WERI-Rb-1 (cell line): ENCODE measurements at regions not wholly inside any gene's neighbourhood (a gene's known extent, or its start where the extent isn't known, plus 50 kb on each side); places are given as distances from the start of the nearest gene placed in this dataset.

Experiments
- DNase-seq: peaks from one replicate; pipeline ENCODE4 v3.0.0-alpha.2; 2020
- H3K27ac ChIP-seq: fragments of 250-450 bp; sonication (Bioruptor Pico); 2 replicates; pipeline ENCODE4 v1.5.1; 2020; ENCODE audit warnings: mild to moderate bottlenecking, moderate library complexity
- H3K27me3 ChIP-seq: fragments of 250-450 bp; sonication (Bioruptor Pico); 2 replicates; pipeline ENCODE4 v1.5.1; 2021; ENCODE audit warnings: mild to moderate bottlenecking, low read depth, moderate library complexity; ENCODE audit not compliant: insufficient read depth, severe bottlenecking
- H3K36me3 ChIP-seq: fragments of 250-450 bp; sonication (Bioruptor Pico); 2 replicates; pipeline ENCODE4 v1.5.1; 2020; ENCODE audit warnings: mild to moderate bottlenecking, moderate library complexity
- H3K4me3 ChIP-seq: 2 replicates; pipeline ENCODE4 v1.5.1; 2011; ENCODE audit warnings: low read depth, mild to moderate bottlenecking, control low read depth, low read length
- H3K9me3 ChIP-seq: fragments of 250-450 bp; sonication (Bioruptor Pico); 2 replicates; pipeline ENCODE4 v1.5.1; 2021; ENCODE audit warnings: mild to moderate bottlenecking, moderate library complexity; ENCODE audit not compliant: severe bottlenecking
- TF ChIP-seq, protein P1 (sequence below): IDR thresholded peaks from 2 replicates; pipeline ENCODE4 v1.5.1; 2011; ENCODE audit warnings: low read depth, mild to moderate bottlenecking, control low read depth, inconsistent platforms, low read length

DNA sequence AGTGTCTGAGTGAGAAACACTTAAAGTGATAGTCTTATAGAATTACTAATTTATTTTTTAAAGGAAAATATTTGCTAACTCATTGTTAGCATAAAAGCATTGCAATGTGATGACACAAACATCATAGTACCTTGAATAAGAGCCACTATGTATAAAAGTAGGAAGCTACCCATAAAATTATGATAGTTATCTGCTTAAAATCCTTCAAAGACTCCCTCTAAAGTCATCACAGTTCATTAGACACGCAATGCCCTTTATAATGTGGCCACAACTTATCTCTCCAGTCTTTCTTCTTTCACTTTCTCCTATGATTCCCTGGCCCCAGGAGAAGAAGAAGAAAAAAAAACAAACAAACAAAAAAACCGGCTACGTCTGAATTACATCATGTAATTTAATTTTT, 1144.0 kb upstream of the NUDT12 start:
- no peak for DNase-seq
- Histone ChIP-seq H3K36me3 (no peaks in the 10 kb centered on the region), H3K4me3 (no peak overlapping the region), H3K9me3 (no peaks in the 10 kb centered on the region), H3K27ac (no peak overlapping the region), H3K27me3 (no peaks in the 10 kb centered on the region)
- TF ChIP-seq, protein P1, sequence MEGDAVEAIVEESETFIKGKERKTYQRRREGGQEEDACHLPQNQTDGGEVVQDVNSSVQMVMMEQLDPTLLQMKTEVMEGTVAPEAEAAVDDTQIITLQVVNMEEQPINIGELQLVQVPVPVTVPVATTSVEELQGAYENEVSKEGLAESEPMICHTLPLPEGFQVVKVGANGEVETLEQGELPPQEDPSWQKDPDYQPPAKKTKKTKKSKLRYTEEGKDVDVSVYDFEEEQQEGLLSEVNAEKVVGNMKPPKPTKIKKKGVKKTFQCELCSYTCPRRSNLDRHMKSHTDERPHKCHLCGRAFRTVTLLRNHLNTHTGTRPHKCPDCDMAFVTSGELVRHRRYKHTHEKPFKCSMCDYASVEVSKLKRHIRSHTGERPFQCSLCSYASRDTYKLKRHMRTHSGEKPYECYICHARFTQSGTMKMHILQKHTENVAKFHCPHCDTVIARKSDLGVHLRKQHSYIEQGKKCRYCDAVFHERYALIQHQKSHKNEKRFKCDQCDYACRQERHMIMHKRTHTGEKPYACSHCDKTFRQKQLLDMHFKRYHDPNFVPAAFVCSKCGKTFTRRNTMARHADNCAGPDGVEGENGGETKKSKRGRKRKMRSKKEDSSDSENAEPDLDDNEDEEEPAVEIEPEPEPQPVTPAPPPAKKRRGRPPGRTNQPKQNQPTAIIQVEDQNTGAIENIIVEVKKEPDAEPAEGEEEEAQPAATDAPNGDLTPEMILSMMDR: no peak

DNA sequence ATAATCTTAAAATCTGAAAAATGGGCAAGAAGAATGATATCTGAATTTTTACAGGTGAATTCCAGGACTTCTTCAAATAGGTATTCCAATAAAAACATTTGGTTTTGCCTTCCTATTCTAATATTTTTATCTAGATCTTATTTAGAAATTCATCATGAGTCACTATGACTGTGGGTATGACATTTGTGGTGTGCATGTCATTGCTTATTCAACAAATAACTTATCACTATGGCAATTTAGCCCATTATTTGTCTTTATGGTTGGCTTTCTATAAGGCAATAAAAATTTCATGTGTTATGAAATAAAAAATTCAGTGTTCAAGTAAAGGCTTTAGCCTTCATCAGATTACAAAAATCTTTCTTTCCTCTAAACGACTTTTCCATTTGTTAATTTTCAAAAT, 1139.6 kb upstream of the NUDT12 start:
- no peak for DNase-seq
- Histone ChIP-seq H3K4me3 (no peak overlapping the region), H3K27ac (no peak overlapping the region), H3K9me3 (no peaks in the 10 kb centered on the region), H3K27me3 (no peaks in the 10 kb centered on the region), H3K36me3 (no peaks in the 10 kb centered on the region)
- TF ChIP-seq, protein P1: no peak

DNA sequence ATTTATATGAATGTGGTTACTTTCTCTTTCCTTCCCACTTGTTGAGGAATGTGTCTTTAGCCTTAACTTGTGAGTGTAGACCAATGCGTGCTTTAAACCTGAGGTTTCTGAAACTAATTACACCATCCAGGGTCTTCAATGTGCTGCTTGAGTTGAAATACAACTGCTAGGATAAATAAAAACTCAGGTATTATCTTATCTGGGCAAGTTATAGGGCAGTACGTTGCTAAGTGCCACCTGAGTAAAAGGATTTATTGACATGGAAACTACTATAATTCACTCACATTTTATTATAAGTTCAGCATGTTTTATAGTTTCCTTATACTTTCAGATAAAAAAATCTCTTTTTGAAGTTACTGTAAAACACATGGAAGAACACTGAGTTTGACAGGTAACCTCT, 1136.8 kb upstream of the NUDT12 start:
- no peaks in the 10 kb centered on the region for H3K27me3 ChIP-seq
- DNase-seq: no peak
- no peaks in the 10 kb centered on the region for H3K36me3 ChIP-seq
- no peak overlapping the region for H3K4me3 ChIP-seq
- no peak overlapping the region for H3K27ac ChIP-seq
- TF ChIP-seq, protein P1: no peak
- no peaks in the 10 kb centered on the region for H3K9me3 ChIP-seq

DNA sequence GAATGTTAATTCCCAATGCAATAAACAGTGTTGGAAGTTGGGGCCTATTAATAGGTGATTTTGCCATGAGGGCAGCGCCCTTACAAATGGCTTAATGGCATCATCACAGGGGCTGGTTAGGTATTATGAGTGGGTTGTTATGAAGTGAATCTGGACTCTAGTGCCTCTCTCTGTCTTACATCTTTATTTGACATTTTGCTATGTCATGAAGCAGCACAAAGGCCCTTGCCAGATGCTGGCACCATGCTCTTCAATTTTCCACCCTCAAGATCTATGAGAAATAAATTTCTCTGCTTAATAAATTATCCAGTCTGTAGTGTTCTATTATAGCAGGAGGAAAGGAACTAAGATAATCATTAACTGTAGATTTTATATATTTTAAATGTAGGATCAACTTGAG, 1098.7 kb upstream of the NUDT12 start:
- H3K36me3 ChIP-seq: no peaks in the 10 kb centered on the region
- H3K4me3 ChIP-seq: no peak overlapping the region
- H3K27me3 ChIP-seq: no peaks in the 10 kb centered on the region
- DNase-seq: no peak
- TF ChIP-seq, protein P1: no peak
- H3K27ac ChIP-seq: no peak overlapping the region
- no peaks in the 10 kb centered on the region for H3K9me3 ChIP-seq

DNA sequence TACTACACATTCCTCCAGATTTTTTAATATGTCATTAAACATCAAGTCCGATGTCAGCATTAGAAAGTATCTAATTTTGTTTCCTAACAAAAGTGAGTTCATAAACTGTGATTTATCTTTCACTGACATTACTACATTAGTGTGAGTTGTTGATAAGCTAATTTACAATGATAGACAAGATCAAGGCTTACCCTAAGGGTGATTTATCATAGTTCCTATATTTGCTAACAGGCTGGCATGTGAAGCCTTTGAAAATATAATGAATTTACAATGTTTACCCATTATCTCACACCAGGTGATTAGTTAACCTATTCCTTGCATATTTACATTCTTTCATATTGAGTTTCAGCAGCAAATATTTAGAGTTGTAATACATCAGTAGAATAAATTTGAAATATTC, 1096.9 kb upstream of the NUDT12 start:
- H3K4me3 ChIP-seq: no peak overlapping the region
- no peaks in the 10 kb centered on the region for H3K36me3 ChIP-seq
- H3K27ac ChIP-seq: no peak overlapping the region
- DNase-seq: no peak
- no peaks in the 10 kb centered on the region for H3K27me3 ChIP-seq
- TF ChIP-seq, protein P1: no peak
- H3K9me3 ChIP-seq: peaks cover 2% of the 10 kb centered on the region

DNA sequence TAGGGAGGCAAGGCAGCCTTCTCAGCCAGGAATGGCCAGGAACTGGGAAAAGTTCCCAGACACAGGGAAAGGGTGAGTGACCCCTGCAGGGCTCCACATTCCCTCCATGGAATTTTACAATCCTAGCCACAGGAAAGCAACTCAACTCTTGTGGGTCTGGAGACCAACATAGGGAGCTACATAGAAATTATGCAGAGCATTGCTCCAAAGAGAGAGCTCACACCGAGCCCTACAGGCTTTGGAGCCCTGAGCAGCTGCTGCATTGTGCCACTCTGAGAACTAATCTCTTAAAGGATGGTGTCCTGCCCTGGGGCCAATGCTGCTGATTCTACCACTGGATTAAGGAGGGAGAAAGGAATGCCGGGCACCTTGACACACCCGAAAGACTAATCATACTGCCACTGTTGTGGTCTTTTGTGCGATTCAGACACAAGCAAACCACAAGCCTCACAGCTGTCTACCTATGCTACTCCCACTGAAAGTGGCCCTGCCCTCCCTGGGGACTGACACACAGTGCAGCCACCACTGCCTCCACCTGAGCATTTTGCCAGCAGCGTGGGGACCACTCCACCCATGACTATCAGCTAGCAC, 1089.8 kb upstream of the NUDT12 start:
- no peak overlapping the region for H3K27ac ChIP-seq
- DNase-seq: no peak
- H3K27me3 ChIP-seq: no peaks in the 10 kb centered on the region
- H3K4me3 ChIP-seq: no peak overlapping the region
- no peaks in the 10 kb centered on the region for H3K36me3 ChIP-seq
- TF ChIP-seq, protein P1: no peak
- peaks cover 7% of the 10 kb centered on the region for H3K9me3 ChIP-seq
